PC-9 (cell line): ENCODE measurements at regions not wholly inside any gene's neighbourhood (a gene's known extent, or its start where the extent isn't known, plus 50 kb on each side); places are given as distances from the start of the nearest gene placed in this dataset.
"Not testable (repeated sequence)": the region's sequence is repeated elsewhere in the genome, so short reads cannot be mapped to it uniquely, and the experiment has no call there.

Source experiments
- BruUV-seq: library from RNA; stranded (reverse); fragments of 400-500 nt; replicated peaks from 2 replicates; lab custom pipeline; 2021; lab: Mats Ljungman, UMichigan
- CTCF ChIA-PET: fragments of 300-600 bp; sonication (Branson Sonifier 250); formaldehyde crosslinking; loops from one replicate; lab custom pipeline; 2022; ENCODE audit warnings: antibody characterized with exemption; lab: Charles Lee
- POLR2A ChIA-PET: fragments of 300-600 bp; sonication (Branson Sonifier 250); formaldehyde crosslinking; loops from one replicate; lab custom pipeline; 2022; ENCODE audit warnings: antibody characterized with exemption; ENCODE audit not compliant: unreplicated experiment; lab: Charles Lee
- DNase-seq, 2 experiments: peaks; one replicate each; pipeline versions ENCODE4 v3.0.0 to v3.0.0-alpha.2; 2015 to 2022; ENCODE audit warnings: mixed read lengths in 1 of 2
- H2AFZ ChIP-seq: fragments of 200-600 bp; sonication (generic); 2 replicates; pipeline ENCODE4 v1.8.1; 2017; ENCODE audit warnings: antibody characterized with exemption
- H3F3A ChIP-seq: fragments of 200-600 bp; sonication (generic); 2 replicates; pipeline ENCODE4 v1.8.1; 2017; ENCODE audit warnings: antibody characterized with exemption, mild to moderate bottlenecking, low read depth; ENCODE audit not compliant: insufficient read depth
- H3K27ac ChIP-seq: fragments of 200-600 bp; sonication (generic); 2 replicates; pipeline ENCODE4 v1.6.1; 2016; ENCODE audit warnings: mixed run types
- H3K27me3 ChIP-seq: fragments of 200-600 bp; sonication (generic); 2 replicates; pipeline ENCODE4 v1.6.1; 2016; ENCODE audit warnings: low read depth, mixed run types; ENCODE audit not compliant: insufficient read depth
- H3K36me3 ChIP-seq: fragments of 200-600 bp; sonication (generic); 2 replicates; pipeline ENCODE4 v1.6.1; 2016; ENCODE audit warnings: low read depth, mixed run types
- H3K4me1 ChIP-seq: fragments of 200-600 bp; sonication (generic); replicated peaks from 2 replicates; pipeline ENCODE4 v1.6.1; 2016; ENCODE audit warnings: mixed run types; ENCODE audit not compliant: insufficient read depth
- H3K4me2 ChIP-seq: fragments of 200-600 bp; sonication (generic); 2 replicates; pipeline ENCODE4 v1.6.1; 2017; ENCODE audit warnings: mixed run types
- H3K4me3 ChIP-seq: fragments of 200-600 bp; sonication (generic); 2 replicates; pipeline ENCODE4 v1.6.1; 2016; ENCODE audit warnings: mixed run types
- H3K79me2 ChIP-seq: fragments of 200-600 bp; sonication (generic); 2 replicates; pipeline ENCODE4 v1.6.1; 2017; ENCODE audit warnings: low read depth, mixed run types
- H3K9me2 ChIP-seq: fragments of 200-600 bp; sonication (generic); 2 replicates; pipeline ENCODE4 v1.8.1; 2017; ENCODE audit warnings: mild to moderate bottlenecking; ENCODE audit not compliant: insufficient read depth
- H3K9me3 ChIP-seq: fragments of 200-600 bp; sonication (generic); 2 replicates; pipeline ENCODE4 v1.8.1; 2016; ENCODE audit warnings: low read depth; ENCODE audit not compliant: insufficient read depth
- H4K20me1 ChIP-seq: fragments of 200-600 bp; sonication (generic); 2 replicates; pipeline ENCODE4 v1.8.1; 2017; ENCODE audit not compliant: insufficient read depth
- intact Hi-C: fragments of 100-400 bp; cut with micrococcal nuclease; formaldehyde crosslinking; loops from one replicate; pipeline ENCODE4 v1.10.0; 2022; ENCODE audit not compliant: unreplicated experiment

- CTCF ChIA-PET, H3K9me2 ChIP-seq, BruUV-seq, intact Hi-C loops, H4K20me1 ChIP-seq, H2AFZ ChIP-seq, H3K79me2 ChIP-seq, H3K27me3 ChIP-seq, DNase-seq, H3K9me3 ChIP-seq, H3K27ac ChIP-seq, H3F3A ChIP-seq, H3K4me2 ChIP-seq, POLR2A ChIA-PET, H3K4me1 ChIP-seq, H3K36me3 ChIP-seq, H3K4me3 ChIP-seq: not testable (repeated sequence)
These were observed 81.2 kb upstream of the NBPF11 start for GRCh38 chr1:148233250-148233649.

- H3K9me2 ChIP-seq, H3K4me3 ChIP-seq, H2AFZ ChIP-seq, H3K9me3 ChIP-seq, H3K4me1 ChIP-seq, H3F3A ChIP-seq, DNase-seq, BruUV-seq, H3K27me3 ChIP-seq, H3K27ac ChIP-seq, H4K20me1 ChIP-seq, CTCF ChIA-PET, H3K4me2 ChIP-seq, H3K79me2 ChIP-seq, H3K36me3 ChIP-seq, POLR2A ChIA-PET, intact Hi-C loops: not testable (repeated sequence)
These were observed 76.8 kb upstream of the NBPF11 start for GRCh38 chr1:148228846-148229245.

GRCh38 chr1:148222399-148223159, 70.5 kb upstream of the NBPF11 start:
- DNase-seq, BruUV-seq, H4K20me1 ChIP-seq, H3K27ac ChIP-seq, H3F3A ChIP-seq, H3K4me1 ChIP-seq, POLR2A ChIA-PET, H3K9me3 ChIP-seq, H3K27me3 ChIP-seq, intact Hi-C loops, H3K4me3 ChIP-seq, CTCF ChIA-PET, H3K79me2 ChIP-seq, H3K4me2 ChIP-seq, H3K9me2 ChIP-seq, H3K36me3 ChIP-seq, H2AFZ ChIP-seq: not testable (repeated sequence)

GRCh38 chr1:148221593-148221992, 69.5 kb upstream of the NBPF11 start:
- H3K4me2 ChIP-seq, H3K36me3 ChIP-seq, H3F3A ChIP-seq, POLR2A ChIA-PET, H3K9me2 ChIP-seq, BruUV-seq, H3K27me3 ChIP-seq, H3K79me2 ChIP-seq, H3K4me1 ChIP-seq, intact Hi-C loops, DNase-seq, H3K9me3 ChIP-seq, H2AFZ ChIP-seq, H3K4me3 ChIP-seq, H3K27ac ChIP-seq, H4K20me1 ChIP-seq, CTCF ChIA-PET: not testable (repeated sequence)

- H3K36me3 ChIP-seq, H3K9me3 ChIP-seq, DNase-seq, H3K79me2 ChIP-seq, H3K4me1 ChIP-seq, H2AFZ ChIP-seq, H3K27me3 ChIP-seq, H3K27ac ChIP-seq, H3K9me2 ChIP-seq, H3F3A ChIP-seq, POLR2A ChIA-PET, H4K20me1 ChIP-seq, BruUV-seq, H3K4me2 ChIP-seq, H3K4me3 ChIP-seq, CTCF ChIA-PET, intact Hi-C loops: not testable (repeated sequence)
These were observed 67.1 kb upstream of the NBPF11 start for GRCh38 chr1:148219229-148219628.

GRCh38 chr1:148211191-148211590, 59.1 kb upstream of the NBPF11 start:
- H3K4me1 ChIP-seq, H3K27me3 ChIP-seq, H4K20me1 ChIP-seq, H3K4me2 ChIP-seq, POLR2A ChIA-PET, H2AFZ ChIP-seq, H3K4me3 ChIP-seq, BruUV-seq, intact Hi-C loops, H3K9me2 ChIP-seq, H3K36me3 ChIP-seq, H3K9me3 ChIP-seq, CTCF ChIA-PET, H3F3A ChIP-seq, DNase-seq, H3K79me2 ChIP-seq, H3K27ac ChIP-seq: not testable (repeated sequence)

- H3K9me2 ChIP-seq, CTCF ChIA-PET, H3K9me3 ChIP-seq, H3K79me2 ChIP-seq, BruUV-seq, H3K4me2 ChIP-seq, H3K27me3 ChIP-seq, H3K27ac ChIP-seq, H3F3A ChIP-seq, intact Hi-C loops, POLR2A ChIA-PET, H3K4me3 ChIP-seq, DNase-seq, H3K36me3 ChIP-seq, H4K20me1 ChIP-seq, H2AFZ ChIP-seq, H3K4me1 ChIP-seq: not testable (repeated sequence)
These were observed 58.5 kb upstream of the NBPF11 start for GRCh38 chr1:148210624-148211023.
